ENCODE measurements at regions not wholly inside any gene's neighbourhood (a gene's known extent, or its start where the extent isn't known, plus 50 kb on each side); places are given as distances from the start of the nearest gene placed in this dataset.

DNA sequence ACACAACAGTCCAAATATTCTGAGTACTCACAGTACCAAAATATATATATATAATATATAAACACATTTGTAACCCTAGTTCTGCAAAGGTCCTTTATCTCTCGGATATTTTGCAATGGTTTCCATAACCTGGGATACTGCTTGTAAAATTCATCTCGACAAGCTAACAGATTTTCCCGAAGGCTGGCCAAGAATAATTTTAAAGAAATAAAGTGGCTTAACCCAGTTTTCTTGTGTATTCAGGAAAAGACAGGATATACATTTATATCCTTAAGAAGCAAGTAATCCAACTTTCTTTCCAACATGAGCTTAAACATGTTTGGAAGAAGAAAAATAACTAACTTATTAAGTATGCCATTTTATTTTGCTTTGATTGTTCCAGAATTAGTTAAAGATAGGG, 348.7 kb upstream of the RUNX1 start:
- no peak overlapping the region for H3K4me3 ChIP-seq (ENCODE audit: low read depth in 2 of 2, low read length in 2 of 2)
- in situ Hi-C loops (cut with HindIII; ENCODE audit: low pct_unique_long_range_greater_than_20kb, low sequenced_read_pairs), result no loop called here
- no TSS peak for BruUV-seq (replicated peaks)
- no peaks in the 10 kb centered on the region for H3K36me3 ChIP-seq (ENCODE audit: control insufficient read depth, insufficient read depth, low read length)
- ATAC-seq (no peak), DNase-seq (ENCODE audit: low read depth, low spot score) (no peak)
- ChIA-PET CTCF (no interaction called here), POLR2A (no interaction called here)
- intact Hi-C loops (cut with micrococcal nuclease; ENCODE audit: unreplicated experiment), result no loop called here
- H3K27me3 ChIP-seq (ENCODE audit: control insufficient read depth, insufficient read depth, low read length), result no peaks in the 10 kb centered on the region
- TF ChIP-seq POLR2AphosphoS5 (IDR thresholded peaks at IDR 0.05; ENCODE audit: low read depth, low read length), result no peak
- TF ChIP-seq, protein P1, sequence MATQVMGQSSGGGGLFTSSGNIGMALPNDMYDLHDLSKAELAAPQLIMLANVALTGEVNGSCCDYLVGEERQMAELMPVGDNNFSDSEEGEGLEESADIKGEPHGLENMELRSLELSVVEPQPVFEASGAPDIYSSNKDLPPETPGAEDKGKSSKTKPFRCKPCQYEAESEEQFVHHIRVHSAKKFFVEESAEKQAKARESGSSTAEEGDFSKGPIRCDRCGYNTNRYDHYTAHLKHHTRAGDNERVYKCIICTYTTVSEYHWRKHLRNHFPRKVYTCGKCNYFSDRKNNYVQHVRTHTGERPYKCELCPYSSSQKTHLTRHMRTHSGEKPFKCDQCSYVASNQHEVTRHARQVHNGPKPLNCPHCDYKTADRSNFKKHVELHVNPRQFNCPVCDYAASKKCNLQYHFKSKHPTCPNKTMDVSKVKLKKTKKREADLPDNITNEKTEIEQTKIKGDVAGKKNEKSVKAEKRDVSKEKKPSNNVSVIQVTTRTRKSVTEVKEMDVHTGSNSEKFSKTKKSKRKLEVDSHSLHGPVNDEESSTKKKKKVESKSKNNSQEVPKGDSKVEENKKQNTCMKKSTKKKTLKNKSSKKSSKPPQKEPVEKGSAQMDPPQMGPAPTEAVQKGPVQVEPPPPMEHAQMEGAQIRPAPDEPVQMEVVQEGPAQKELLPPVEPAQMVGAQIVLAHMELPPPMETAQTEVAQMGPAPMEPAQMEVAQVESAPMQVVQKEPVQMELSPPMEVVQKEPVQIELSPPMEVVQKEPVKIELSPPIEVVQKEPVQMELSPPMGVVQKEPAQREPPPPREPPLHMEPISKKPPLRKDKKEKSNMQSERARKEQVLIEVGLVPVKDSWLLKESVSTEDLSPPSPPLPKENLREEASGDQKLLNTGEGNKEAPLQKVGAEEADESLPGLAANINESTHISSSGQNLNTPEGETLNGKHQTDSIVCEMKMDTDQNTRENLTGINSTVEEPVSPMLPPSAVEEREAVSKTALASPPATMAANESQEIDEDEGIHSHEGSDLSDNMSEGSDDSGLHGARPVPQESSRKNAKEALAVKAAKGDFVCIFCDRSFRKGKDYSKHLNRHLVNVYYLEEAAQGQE (IDR thresholded peaks at IDR 0.05; ENCODE audit: insufficient read depth in 1 of 2, low read depth in 2 of 2, low read length in 1 of 2), result no peak
- no peak for TF ChIP-seq TCF7L2 (IDR thresholded peaks at IDR 0.05; ENCODE audit: low read depth, low read length)
- TF ChIP-seq SIN3A (IDR thresholded peaks at IDR 0.05; ENCODE audit: borderline replicate concordance, insufficient read depth, low read depth, low read length), result no peak
- TF ChIP-seq, protein P2, sequence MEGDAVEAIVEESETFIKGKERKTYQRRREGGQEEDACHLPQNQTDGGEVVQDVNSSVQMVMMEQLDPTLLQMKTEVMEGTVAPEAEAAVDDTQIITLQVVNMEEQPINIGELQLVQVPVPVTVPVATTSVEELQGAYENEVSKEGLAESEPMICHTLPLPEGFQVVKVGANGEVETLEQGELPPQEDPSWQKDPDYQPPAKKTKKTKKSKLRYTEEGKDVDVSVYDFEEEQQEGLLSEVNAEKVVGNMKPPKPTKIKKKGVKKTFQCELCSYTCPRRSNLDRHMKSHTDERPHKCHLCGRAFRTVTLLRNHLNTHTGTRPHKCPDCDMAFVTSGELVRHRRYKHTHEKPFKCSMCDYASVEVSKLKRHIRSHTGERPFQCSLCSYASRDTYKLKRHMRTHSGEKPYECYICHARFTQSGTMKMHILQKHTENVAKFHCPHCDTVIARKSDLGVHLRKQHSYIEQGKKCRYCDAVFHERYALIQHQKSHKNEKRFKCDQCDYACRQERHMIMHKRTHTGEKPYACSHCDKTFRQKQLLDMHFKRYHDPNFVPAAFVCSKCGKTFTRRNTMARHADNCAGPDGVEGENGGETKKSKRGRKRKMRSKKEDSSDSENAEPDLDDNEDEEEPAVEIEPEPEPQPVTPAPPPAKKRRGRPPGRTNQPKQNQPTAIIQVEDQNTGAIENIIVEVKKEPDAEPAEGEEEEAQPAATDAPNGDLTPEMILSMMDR (IDR thresholded peaks at IDR 0.05), result no peak
- H3K27ac ChIP-seq (ENCODE audit: low read length), result no peak overlapping the region
- H3K4me1 ChIP-seq (ENCODE audit: control insufficient read depth, insufficient read depth, low read length), result 0 out of 2 replicates have a peak, but pooled peaks cover 4% of the 10 kb centered on the region
- H3K9me3 ChIP-seq (ENCODE audit: control insufficient read depth, insufficient read depth, low read depth, low read length), result no peaks in the 10 kb centered on the region

DNA sequence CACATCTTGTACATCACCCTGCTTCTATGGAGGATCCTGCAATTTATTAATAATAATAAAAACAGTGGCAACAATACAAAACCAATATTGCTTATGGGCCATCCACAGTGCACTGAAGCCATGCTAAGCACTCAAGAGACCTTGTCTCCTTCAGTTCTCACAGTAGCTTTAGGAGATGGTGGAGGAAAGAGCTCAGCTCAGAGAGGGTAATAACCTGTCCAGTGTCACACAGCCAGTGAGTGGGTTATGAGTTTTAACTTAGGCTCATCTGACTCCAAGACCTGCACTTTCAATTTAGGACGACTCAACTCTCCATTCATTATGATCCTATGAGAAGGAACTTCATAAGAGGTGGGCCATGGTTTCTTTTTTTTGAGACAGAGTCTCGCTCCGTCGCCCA, 347.6 kb upstream of the RUNX1 start:
- intact Hi-C loops (cut with micrococcal nuclease; ENCODE audit: unreplicated experiment), result no loop called here
- 0 out of 2 replicates have a peak, but pooled peaks cover 4% of the 10 kb centered on the region for H3K4me1 ChIP-seq (ENCODE audit: control insufficient read depth, insufficient read depth, low read length)
- H3K27me3 ChIP-seq (ENCODE audit: control insufficient read depth, insufficient read depth, low read length), result no peaks in the 10 kb centered on the region
- CTCF ChIA-PET, result no interaction called here
- BruUV-seq (replicated peaks), result no TSS peak
- no peak overlapping the region for H3K27ac ChIP-seq (ENCODE audit: low read length)
- H3K9me3 ChIP-seq (ENCODE audit: control insufficient read depth, insufficient read depth, low read depth, low read length), result no peaks in the 10 kb centered on the region
- no peak for DNase-seq (ENCODE audit: low read depth, low spot score)
- POLR2A ChIA-PET, result no interaction called here
- no peak for ATAC-seq
- TF ChIP-seq, protein P1 (IDR thresholded peaks at IDR 0.05; ENCODE audit: insufficient read depth in 1 of 2, low read depth in 2 of 2, low read length in 1 of 2), result no peak
- TF ChIP-seq SIN3A (IDR thresholded peaks at IDR 0.05; ENCODE audit: borderline replicate concordance, insufficient read depth, low read depth, low read length), result no peak
- TF ChIP-seq POLR2AphosphoS5 (IDR thresholded peaks at IDR 0.05; ENCODE audit: low read depth, low read length), result no peak
- TF ChIP-seq, protein P2 (IDR thresholded peaks at IDR 0.05), result no peak
- no peak for TF ChIP-seq TCF7L2 (IDR thresholded peaks at IDR 0.05; ENCODE audit: low read depth, low read length)
- no peak overlapping the region for H3K4me3 ChIP-seq (ENCODE audit: low read depth in 2 of 2, low read length in 2 of 2)
- H3K36me3 ChIP-seq (ENCODE audit: control insufficient read depth, insufficient read depth, low read length), result no peaks in the 10 kb centered on the region
- in situ Hi-C loops (cut with HindIII; ENCODE audit: low pct_unique_long_range_greater_than_20kb, low sequenced_read_pairs), result no loop called here
